ENCODE measurements at regions not wholly inside any gene's neighbourhood (a gene's known extent, or its start where the extent isn't known, plus 50 kb on each side); places are given as distances from the start of the nearest gene placed in this dataset.

DNA sequence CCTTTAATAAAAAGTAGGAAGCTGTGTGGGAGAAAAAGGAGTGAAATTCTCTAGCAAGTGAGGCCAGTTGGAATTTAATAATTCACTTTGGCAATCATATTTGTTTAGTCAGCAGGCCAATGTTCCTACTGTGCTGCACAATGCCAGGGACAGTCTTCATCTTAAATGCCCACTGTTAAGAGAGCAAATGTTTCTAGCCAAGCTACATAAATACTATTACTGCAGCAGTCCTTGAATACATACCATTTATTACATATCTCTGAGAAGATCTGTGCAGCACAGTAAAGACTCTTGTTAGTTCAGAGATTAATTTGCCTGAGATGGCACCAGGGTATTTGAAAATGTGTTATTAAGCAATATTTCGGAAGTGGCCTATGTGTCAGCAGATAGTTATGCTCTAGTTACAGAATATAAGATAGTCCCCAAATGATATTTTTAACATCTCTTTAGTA, 105.4 kb downstream of the OGFRL1 start:
- Histone ChIP-seq H3K4me1 (ENCODE audit: control insufficient read depth in 2 of 2, insufficient read depth in 2 of 2, low read length in 2 of 2) (no peaks in the 10 kb centered on the region), H3K9me3 (ENCODE audit: control extremely low read depth in 1 of 3, control insufficient read depth in 2 of 3, insufficient read depth in 1 of 3, low read length in 2 of 3) (no peaks in the 10 kb centered on the region), H3K4me3 (ENCODE audit: control extremely low read depth in 1 of 5, extremely low read depth in 1 of 5, insufficient read depth in 1 of 5, low read depth in 2 of 5, low read length in 4 of 5) (no peak overlapping the region), H3K27me3 (replicated peaks in 1 of 4; ENCODE audit: control extremely low read depth in 1 of 4, control insufficient read depth in 3 of 4, insufficient read depth in 4 of 4, low read length in 3 of 4) (no peaks in the 10 kb centered on the region), H3K4me2 (replicated peaks; ENCODE audit: low read depth, low read length, poor library complexity, severe bottlenecking) (no peak overlapping the region), H3K9ac (ENCODE audit: low read length) (no peak overlapping the region), H3K36me3 (replicated peaks in 1 of 2; ENCODE audit: control extremely low read depth in 1 of 2, control insufficient read depth in 1 of 2, extremely low read depth in 1 of 2, insufficient read depth in 2 of 2, low read length in 1 of 2) (no peaks in the 10 kb centered on the region), H3K27ac (ENCODE audit: low read length in 2 of 2) (no peak overlapping the region), H3K79me2 (ENCODE audit: control insufficient read depth, insufficient read depth, low read length) (no peaks in the 10 kb centered on the region), H4K20me1 (ENCODE audit: control insufficient read depth, insufficient read depth, low read length, poor library complexity, severe bottlenecking) (no peaks in the 10 kb centered on the region), H2AFZ (ENCODE audit: insufficient read depth, low read depth, low read length, poor library complexity, severe bottlenecking) (no peak overlapping the region)
- Mint-ChIP-seq H3K27ac (no peak overlapping the region), H3K27me3 (peaks cover 8% of the 10 kb centered on the region), H3K4me3 (no peak overlapping the region), H3K4me1 (no peaks in the 10 kb centered on the region), H3K9me3 (ENCODE audit: insufficient read depth) (no peaks in the 10 kb centered on the region)
- no CpG with 5 or more reads among the region's 1 CpG for WGBS (ENCODE audit: insufficient coverage)
- ChIA-PET CTCF (no interaction called here), POLR2A (no interaction called here)
- TF ChIP-seq EZH2 (IDR thresholded peaks at IDR 0.05; ENCODE audit: borderline replicate concordance, insufficient read depth, low read depth, low read length, poor library complexity, severe bottlenecking) = no peak
- TF ChIP-seq, protein P1, sequence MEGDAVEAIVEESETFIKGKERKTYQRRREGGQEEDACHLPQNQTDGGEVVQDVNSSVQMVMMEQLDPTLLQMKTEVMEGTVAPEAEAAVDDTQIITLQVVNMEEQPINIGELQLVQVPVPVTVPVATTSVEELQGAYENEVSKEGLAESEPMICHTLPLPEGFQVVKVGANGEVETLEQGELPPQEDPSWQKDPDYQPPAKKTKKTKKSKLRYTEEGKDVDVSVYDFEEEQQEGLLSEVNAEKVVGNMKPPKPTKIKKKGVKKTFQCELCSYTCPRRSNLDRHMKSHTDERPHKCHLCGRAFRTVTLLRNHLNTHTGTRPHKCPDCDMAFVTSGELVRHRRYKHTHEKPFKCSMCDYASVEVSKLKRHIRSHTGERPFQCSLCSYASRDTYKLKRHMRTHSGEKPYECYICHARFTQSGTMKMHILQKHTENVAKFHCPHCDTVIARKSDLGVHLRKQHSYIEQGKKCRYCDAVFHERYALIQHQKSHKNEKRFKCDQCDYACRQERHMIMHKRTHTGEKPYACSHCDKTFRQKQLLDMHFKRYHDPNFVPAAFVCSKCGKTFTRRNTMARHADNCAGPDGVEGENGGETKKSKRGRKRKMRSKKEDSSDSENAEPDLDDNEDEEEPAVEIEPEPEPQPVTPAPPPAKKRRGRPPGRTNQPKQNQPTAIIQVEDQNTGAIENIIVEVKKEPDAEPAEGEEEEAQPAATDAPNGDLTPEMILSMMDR (IDR thresholded peaks at IDR 0.05) = no peak
- no peak for DNase-seq
- intact Hi-C loops (cut with micrococcal nuclease) = no loop called here
- ATAC-seq (ENCODE audit: low read depth) = no peak

DNA sequence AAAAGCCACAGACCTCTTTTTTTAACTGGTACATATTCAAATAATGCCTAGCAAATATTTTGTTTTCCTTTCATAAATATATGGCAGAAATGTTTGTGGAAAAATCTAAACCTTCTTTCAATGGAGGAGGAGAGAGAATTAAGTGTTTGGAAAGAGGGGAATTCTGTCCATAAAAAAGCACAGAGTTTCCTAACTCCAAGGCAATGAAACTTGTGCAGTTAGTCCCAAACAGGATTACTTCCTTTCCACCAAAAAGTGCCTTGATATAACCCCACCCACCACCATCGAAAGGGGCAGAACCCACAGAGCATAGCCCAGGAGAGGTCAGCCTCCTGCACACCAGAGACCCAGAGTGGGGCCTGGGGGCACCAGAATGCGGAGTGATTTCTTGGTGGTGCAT, 106.3 kb downstream of the OGFRL1 start:
- CTCF ChIA-PET = interaction anchor here (1.1 to 2.0 kb wide), 2 partner anchors 10 to 12 kb away, joined by 5 read pairs; no protein-coding TSS in a partner anchor

More for the DNA sequence above, 106.3 kb downstream of the OGFRL1 start:
- intact Hi-C loops (cut with micrococcal nuclease) = no loop called here
- Histone ChIP-seq H3K79me2 (ENCODE audit: control insufficient read depth, insufficient read depth, low read length) (no peaks in the 10 kb centered on the region), H3K27ac (ENCODE audit: low read length in 2 of 2) (no peak overlapping the region), H3K27me3 (replicated peaks in 1 of 4; ENCODE audit: control extremely low read depth in 1 of 4, control insufficient read depth in 3 of 4, insufficient read depth in 4 of 4, low read length in 3 of 4) (no peaks in the 10 kb centered on the region), H3K9me3 (ENCODE audit: control extremely low read depth in 1 of 3, control insufficient read depth in 2 of 3, insufficient read depth in 1 of 3, low read length in 2 of 3) (no peaks in the 10 kb centered on the region), H4K20me1 (ENCODE audit: control insufficient read depth, insufficient read depth, low read length, poor library complexity, severe bottlenecking) (no peaks in the 10 kb centered on the region), H2AFZ (ENCODE audit: insufficient read depth, low read depth, low read length, poor library complexity, severe bottlenecking) (no peak overlapping the region), H3K36me3 (replicated peaks in 1 of 2; ENCODE audit: control extremely low read depth in 1 of 2, control insufficient read depth in 1 of 2, extremely low read depth in 1 of 2, insufficient read depth in 2 of 2, low read length in 1 of 2) (no peaks in the 10 kb centered on the region), H3K4me1 (ENCODE audit: control insufficient read depth in 2 of 2, insufficient read depth in 2 of 2, low read length in 2 of 2) (no peaks in the 10 kb centered on the region), H3K9ac (ENCODE audit: low read length) (no peak overlapping the region), H3K4me3 (ENCODE audit: control extremely low read depth in 1 of 5, extremely low read depth in 1 of 5, insufficient read depth in 1 of 5, low read depth in 2 of 5, low read length in 4 of 5) (no peak overlapping the region), H3K4me2 (replicated peaks; ENCODE audit: low read depth, low read length, poor library complexity, severe bottlenecking) (no peak overlapping the region)
- Mint-ChIP-seq H3K4me1 (no peaks in the 10 kb centered on the region), H3K27me3 (peaks cover 8% of the 10 kb centered on the region), H3K27ac (no peak overlapping the region), H3K4me3 (no peak overlapping the region), H3K9me3 (ENCODE audit: insufficient read depth) (no peaks in the 10 kb centered on the region)
- POLR2A ChIA-PET = no interaction called here
- no peak for ATAC-seq (ENCODE audit: low read depth)
- 43% methylated on average over 1 of the region's 2 CpGs for WGBS (ENCODE audit: insufficient coverage)
- DNase-seq = no peak
- no peak for TF ChIP-seq EZH2 (IDR thresholded peaks at IDR 0.05; ENCODE audit: borderline replicate concordance, insufficient read depth, low read depth, low read length, poor library complexity, severe bottlenecking)
- TF ChIP-seq, protein P1 (IDR thresholded peaks at IDR 0.05) = no peak
